ENCODE measurements at regions not wholly inside any gene's neighbourhood (a gene's known extent, or its start where the extent isn't known, plus 50 kb on each side); places are given as distances from the start of the nearest gene placed in this dataset.
A peak's percentile ranks its signal among the peaks of the same experiment; 100 is the strongest.

DNA sequence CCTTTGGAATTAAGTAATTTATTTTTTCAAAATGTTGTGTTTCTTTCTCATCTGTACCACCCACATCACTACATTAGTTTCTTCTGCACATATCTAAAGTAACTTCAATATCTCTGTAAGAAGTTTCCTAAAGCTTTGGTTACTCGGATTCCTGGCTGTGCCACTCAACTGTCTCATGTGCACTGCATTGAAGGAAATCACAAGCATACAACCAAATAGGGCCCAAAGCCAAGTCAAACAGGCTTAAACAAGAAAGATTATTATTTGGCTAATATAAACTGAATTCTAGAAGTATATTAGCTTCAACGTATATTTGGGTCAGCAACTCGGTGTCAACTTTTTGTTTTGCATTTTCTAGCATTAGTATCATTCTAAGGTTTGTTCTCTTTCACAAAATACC lies 1647.6 kb upstream of the SPRY2 start:
- Mint-ChIP-seq H3K36me3 (ENCODE audit: insufficient read depth) (no peaks in the 10 kb centered on the region), H3K27me3 (no peaks in the 10 kb centered on the region), H3K4me1 (no peaks in the 10 kb centered on the region), H3K4me3 (no peak overlapping the region), H3K9me3 (peaks cover 12% of the 10 kb centered on the region), H3K27ac (ENCODE audit: low read depth) (no peak overlapping the region)
- DNase-seq (ENCODE audit: low spot score in 2 of 2) (no peak), ATAC-seq (replicated peaks; ENCODE audit: extremely low read depth, poor library complexity, severe bottlenecking) (no peak)

DNA sequence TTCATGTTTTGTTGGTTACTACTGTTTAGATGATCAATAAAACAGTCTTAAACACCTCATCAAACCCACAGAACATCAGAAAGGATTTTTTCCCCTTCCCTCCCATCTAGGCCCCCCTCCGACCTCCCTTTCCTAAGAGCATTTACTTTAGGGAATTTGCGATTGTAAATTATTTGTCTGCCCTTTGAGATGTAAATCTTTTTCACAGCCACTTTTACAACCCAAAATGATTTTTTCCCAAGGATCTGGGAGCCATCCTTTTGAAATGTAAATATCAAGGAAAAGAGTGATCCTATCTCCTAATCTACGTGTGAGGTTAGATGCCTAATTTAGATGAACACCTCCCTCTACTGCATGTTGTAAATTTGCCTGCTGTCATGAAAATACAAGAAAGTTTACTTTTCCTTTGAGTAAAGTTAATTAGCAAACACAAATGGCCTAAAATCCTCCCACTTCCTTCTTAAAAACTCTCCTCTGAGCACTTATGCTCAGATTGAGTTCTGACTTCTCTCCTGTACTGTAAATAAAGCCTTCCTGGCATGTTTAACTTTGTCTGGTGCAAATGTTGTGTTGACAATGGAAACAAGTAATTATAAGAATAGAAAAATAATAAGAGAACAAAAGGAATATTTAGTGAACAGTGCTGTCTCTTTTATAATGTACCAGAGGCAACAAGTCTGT lies 1646.9 kb upstream of the SPRY2 start:
- Mint-ChIP-seq H3K4me1 (no peaks in the 10 kb centered on the region), H3K27me3 (no peaks in the 10 kb centered on the region), H3K36me3 (ENCODE audit: insufficient read depth) (no peaks in the 10 kb centered on the region), H3K9me3 (peaks cover 12% of the 10 kb centered on the region), H3K27ac (ENCODE audit: low read depth) (no peak overlapping the region), H3K4me3 (no peak overlapping the region)
- no peak for ATAC-seq (replicated peaks; ENCODE audit: extremely low read depth, poor library complexity, severe bottlenecking)
- DNase-seq (ENCODE audit: low spot score in 2 of 2), result no peak

DNA sequence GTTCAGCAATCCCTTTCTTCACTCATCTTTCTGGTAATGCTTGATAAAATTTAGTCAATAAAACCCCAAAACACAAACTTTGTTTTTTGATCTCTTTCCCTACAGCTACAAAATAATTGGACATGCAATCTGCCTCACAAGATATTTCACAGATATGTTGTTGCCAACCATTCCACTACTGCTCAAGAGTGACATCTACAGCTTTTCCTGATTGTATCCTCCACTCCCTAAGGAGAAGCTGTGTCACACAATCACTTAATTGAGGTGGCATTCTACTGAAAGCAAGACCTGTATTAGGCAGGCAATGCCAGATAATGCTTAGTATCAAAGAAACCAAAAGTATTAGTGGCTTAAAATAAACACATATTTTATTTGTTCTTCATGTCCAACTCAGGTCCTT lies 1646.2 kb upstream of the SPRY2 start:
- Mint-ChIP-seq H3K27me3 (no peaks in the 10 kb centered on the region), H3K36me3 (ENCODE audit: insufficient read depth) (no peaks in the 10 kb centered on the region), H3K4me3 (no peak overlapping the region), H3K9me3 (peaks cover 12% of the 10 kb centered on the region), H3K27ac (ENCODE audit: low read depth) (no peak overlapping the region), H3K4me1 (no peaks in the 10 kb centered on the region)
- DNase-seq (ENCODE audit: low spot score in 2 of 2) (no peak), ATAC-seq (replicated peaks; ENCODE audit: extremely low read depth, poor library complexity, severe bottlenecking) (no peak)

DNA sequence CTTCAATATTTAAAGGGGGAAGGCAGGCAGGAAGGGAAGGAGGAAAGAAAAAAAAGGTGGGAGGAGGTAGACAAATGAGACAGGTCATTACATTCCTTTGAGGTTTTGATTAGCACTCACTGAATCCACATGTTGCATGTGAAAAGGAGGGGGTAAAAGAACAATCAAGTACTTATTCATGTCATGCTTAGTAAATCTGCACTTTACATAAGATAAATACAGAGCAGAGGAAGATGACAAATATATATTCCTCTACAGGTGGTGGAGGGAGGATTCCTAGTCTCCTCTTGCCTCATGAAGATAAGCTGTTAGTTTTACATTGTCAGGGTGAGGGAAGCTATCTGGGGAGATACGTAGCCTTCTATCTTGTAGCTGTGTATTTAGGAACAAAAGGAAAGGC lies 1645.4 kb upstream of the SPRY2 start:
- DNase-seq (ENCODE audit: low spot score in 2 of 2) (no peak), ATAC-seq (replicated peaks; ENCODE audit: extremely low read depth, poor library complexity, severe bottlenecking) (no peak)
- Mint-ChIP-seq H3K9me3 (peaks cover 17% of the 10 kb centered on the region), H3K36me3 (ENCODE audit: insufficient read depth) (no peaks in the 10 kb centered on the region), H3K27ac (ENCODE audit: low read depth) (no peak overlapping the region), H3K4me1 (no peaks in the 10 kb centered on the region), H3K27me3 (no peaks in the 10 kb centered on the region), H3K4me3 (no peak overlapping the region)

DNA sequence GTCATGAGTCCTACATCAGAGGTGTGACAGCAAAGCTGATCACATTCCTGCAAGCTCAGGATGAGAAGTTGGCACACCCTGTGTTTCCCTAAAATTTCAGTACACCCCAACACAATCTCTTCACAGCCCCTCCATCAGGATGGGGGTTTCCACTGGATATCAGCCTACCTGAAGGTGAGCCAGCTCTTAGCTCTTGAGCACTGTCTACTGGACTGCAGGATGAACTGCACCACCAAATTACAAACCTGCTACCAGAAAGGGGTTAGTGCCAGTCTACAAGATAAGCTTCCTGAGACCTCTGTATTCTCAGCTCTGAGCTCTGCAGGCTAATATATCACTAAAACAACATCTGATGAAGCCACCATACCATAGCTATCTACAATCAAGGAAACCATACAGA lies 1616.2 kb upstream of the SPRY2 start:
- DNase-seq (ENCODE audit: low spot score in 2 of 2) (no peak), ATAC-seq (replicated peaks; ENCODE audit: extremely low read depth, poor library complexity, severe bottlenecking) (no peak)
- no peak overlapping the region for H3K4me3 Mint-ChIP-seq
- H3K9me3 Mint-ChIP-seq, result peaks cover 23% of the 10 kb centered on the region
- no peaks in the 10 kb centered on the region for H3K4me1 Mint-ChIP-seq
- no peaks in the 10 kb centered on the region for H3K36me3 Mint-ChIP-seq (ENCODE audit: insufficient read depth)
- no peak overlapping the region for H3K27ac Mint-ChIP-seq (ENCODE audit: low read depth)
- no peaks in the 10 kb centered on the region for H3K27me3 Mint-ChIP-seq

DNA sequence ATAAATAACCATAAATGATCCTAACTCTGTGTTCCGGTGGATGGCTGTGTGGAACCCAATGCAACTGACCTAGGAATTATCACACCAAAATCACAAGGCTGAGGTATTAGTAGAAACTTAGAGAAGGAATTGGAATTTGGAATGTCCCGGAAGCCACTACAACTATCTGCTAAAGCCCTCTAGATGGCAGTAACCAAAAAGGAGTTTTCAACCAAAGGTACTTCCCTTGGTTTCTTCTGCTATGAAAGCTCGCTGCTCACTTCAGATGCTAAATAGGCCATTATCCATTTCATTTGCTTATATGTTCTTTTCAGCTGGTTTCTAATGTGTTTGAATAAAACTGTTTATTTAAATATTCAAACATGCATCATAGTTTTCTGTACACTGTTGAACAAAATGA lies 1589.1 kb upstream of the SPRY2 start:
- Mint-ChIP-seq H3K27ac (ENCODE audit: low read depth) (no peak overlapping the region), H3K36me3 (ENCODE audit: insufficient read depth) (peaks cover 2% of the 10 kb centered on the region), H3K9me3 (peaks cover 24% of the 10 kb centered on the region), H3K4me3 (no peak overlapping the region), H3K4me1 (no peaks in the 10 kb centered on the region), H3K27me3 (no peaks in the 10 kb centered on the region)
- ATAC-seq (replicated peaks; ENCODE audit: extremely low read depth, poor library complexity, severe bottlenecking), result no peak
- no peak for DNase-seq (ENCODE audit: low spot score in 2 of 2)

DNA sequence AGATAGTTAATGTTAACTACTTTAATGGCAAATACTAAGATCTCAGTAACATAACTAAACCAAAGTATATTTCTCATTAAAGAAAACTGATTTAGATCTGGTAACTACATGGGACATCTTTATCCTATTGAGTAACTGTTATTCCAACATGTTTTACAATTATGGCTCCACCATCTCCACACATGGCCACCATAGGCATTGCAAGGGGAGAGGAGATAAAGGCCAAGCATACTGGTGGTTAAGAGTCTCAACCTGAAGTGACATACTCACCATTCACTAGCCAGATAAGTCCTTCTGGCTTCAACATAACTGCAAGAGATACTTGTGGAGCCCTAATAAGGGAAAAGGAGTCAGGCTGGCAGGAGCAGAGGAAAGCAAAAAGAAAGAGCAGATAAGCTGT lies 1586.4 kb upstream of the SPRY2 start:
- no peak for DNase-seq (ENCODE audit: low spot score in 2 of 2)
- no peaks in the 10 kb centered on the region for H3K4me1 Mint-ChIP-seq
- peaks cover 11% of the 10 kb centered on the region for H3K9me3 Mint-ChIP-seq
- no peak overlapping the region for H3K4me3 Mint-ChIP-seq
- H3K27ac Mint-ChIP-seq (ENCODE audit: low read depth), result no peak overlapping the region
- no peak for ATAC-seq (replicated peaks; ENCODE audit: extremely low read depth, poor library complexity, severe bottlenecking)
- no peaks in the 10 kb centered on the region for H3K27me3 Mint-ChIP-seq
- H3K36me3 Mint-ChIP-seq (ENCODE audit: insufficient read depth), result peaks cover 2% of the 10 kb centered on the region

DNA sequence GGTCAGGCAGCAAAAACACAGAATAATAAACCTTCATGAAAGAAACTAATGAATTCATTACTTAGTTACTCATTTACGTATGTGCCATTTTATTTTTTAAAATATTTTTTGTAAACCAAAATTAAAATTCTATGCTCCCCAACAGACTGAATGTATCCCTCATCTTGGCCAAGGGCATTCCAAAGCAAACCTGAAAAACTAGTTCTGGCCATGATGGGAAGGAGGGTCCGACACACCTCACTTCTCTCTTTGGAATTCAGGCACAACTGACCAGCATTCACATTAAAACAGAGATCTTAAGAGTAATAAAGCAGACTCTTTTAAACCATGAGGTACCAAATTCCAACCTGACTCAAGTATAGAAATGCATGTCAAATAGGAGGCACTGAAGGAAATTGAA lies 1576.9 kb upstream of the SPRY2 start:
- Mint-ChIP-seq H3K27ac (ENCODE audit: low read depth) (no peak overlapping the region), H3K36me3 (ENCODE audit: insufficient read depth) (peaks cover 3% of the 10 kb centered on the region), H3K9me3 (peaks cover 11% of the 10 kb centered on the region), H3K4me1 (no peaks in the 10 kb centered on the region), H3K27me3 (no peaks in the 10 kb centered on the region), H3K4me3 (no peak overlapping the region)
- ATAC-seq (replicated peaks; ENCODE audit: extremely low read depth, poor library complexity, severe bottlenecking) (no peak), DNase-seq (ENCODE audit: low spot score in 2 of 2) (no peak)

DNA sequence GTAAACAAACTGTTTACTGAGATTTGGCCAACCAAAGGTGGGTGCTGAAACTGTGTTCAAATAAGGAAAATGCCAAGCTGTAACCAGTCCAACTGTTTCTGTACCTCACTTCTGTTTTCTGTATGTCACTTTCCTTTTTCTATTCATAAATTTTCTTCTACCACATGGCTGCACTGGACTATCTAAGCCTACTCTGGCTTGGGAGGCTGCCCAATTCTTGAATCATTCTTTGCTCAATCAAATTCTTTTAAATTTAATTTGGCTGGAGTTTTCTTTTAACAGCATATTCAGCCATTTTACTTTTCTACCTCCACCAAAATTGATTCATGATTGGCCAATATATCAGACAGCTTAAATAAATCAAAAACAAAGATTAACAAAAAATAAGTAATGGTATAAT lies 1575.5 kb upstream of the SPRY2 start:
- Mint-ChIP-seq H3K9me3 (peaks cover 12% of the 10 kb centered on the region), H3K27me3 (no peaks in the 10 kb centered on the region), H3K4me3 (no peak overlapping the region), H3K36me3 (ENCODE audit: insufficient read depth) (peaks cover 3% of the 10 kb centered on the region), H3K4me1 (no peaks in the 10 kb centered on the region), H3K27ac (ENCODE audit: low read depth) (peak overlapping the region; percentile 46)
- no peak for DNase-seq (ENCODE audit: low spot score in 2 of 2)
- no peak for ATAC-seq (replicated peaks; ENCODE audit: extremely low read depth, poor library complexity, severe bottlenecking)

DNA sequence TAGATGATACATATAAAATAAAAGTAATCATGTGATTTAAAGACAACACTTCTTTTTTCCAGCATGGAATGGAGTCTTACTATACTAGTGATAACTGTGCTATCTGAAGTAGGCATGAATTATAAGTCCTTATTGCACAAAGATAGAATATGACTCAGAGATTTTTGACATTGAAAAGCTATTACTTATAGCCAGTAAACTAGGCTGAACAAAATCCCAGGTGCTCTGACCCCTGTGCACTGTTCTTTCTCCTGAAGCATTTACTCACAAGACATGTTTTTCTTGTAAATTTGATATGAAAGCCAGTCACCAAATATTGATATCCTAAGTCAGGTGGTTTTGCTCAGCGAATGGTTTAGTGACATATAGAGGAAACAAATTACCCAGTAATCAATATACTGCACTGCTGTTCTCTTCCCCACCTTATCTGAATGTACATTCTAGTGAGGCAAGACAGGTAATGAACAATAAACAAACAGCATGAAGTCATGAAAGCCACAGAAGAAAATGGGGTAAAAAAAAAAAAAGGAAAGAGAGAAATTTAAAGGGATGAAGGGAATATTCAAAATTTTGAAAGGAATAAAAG lies 1567.0 kb upstream of the SPRY2 start:
- Mint-ChIP-seq H3K9me3 (peaks cover 12% of the 10 kb centered on the region), H3K27ac (ENCODE audit: low read depth) (no peak overlapping the region), H3K4me1 (no peaks in the 10 kb centered on the region), H3K36me3 (ENCODE audit: insufficient read depth) (no peaks in the 10 kb centered on the region), H3K4me3 (no peak overlapping the region), H3K27me3 (no peaks in the 10 kb centered on the region)
- DNase-seq (ENCODE audit: low spot score in 2 of 2), result no peak
- ATAC-seq (replicated peaks; ENCODE audit: extremely low read depth, poor library complexity, severe bottlenecking), result no peak

DNA sequence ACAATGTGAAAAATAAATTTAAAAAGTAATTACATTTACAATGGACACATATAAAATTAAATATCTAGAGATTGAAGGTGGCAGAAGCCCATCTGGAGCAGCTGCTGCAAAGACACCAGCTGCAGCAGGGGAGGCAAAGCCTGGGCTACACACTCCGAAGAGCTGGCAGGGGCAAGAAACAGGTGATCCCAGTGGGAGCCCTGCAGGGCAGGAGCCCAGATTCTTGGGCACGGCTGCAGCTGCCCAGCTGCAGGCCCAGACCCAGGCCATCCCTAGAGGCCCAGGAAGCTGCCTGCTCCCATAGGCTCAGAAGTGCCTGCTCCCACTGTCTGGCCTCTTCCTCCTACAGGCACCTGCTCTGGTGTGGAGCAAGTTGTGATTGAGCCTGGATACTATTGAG lies 1547.9 kb upstream of the SPRY2 start:
- Mint-ChIP-seq H3K4me1 (no peaks in the 10 kb centered on the region), H3K36me3 (ENCODE audit: insufficient read depth) (no peaks in the 10 kb centered on the region), H3K27me3 (no peaks in the 10 kb centered on the region), H3K27ac (ENCODE audit: low read depth) (no peak overlapping the region), H3K4me3 (no peak overlapping the region), H3K9me3 (peaks cover 22% of the 10 kb centered on the region)
- DNase-seq (ENCODE audit: low spot score in 2 of 2) (no peak), ATAC-seq (replicated peaks; ENCODE audit: extremely low read depth, poor library complexity, severe bottlenecking) (no peak)

DNA sequence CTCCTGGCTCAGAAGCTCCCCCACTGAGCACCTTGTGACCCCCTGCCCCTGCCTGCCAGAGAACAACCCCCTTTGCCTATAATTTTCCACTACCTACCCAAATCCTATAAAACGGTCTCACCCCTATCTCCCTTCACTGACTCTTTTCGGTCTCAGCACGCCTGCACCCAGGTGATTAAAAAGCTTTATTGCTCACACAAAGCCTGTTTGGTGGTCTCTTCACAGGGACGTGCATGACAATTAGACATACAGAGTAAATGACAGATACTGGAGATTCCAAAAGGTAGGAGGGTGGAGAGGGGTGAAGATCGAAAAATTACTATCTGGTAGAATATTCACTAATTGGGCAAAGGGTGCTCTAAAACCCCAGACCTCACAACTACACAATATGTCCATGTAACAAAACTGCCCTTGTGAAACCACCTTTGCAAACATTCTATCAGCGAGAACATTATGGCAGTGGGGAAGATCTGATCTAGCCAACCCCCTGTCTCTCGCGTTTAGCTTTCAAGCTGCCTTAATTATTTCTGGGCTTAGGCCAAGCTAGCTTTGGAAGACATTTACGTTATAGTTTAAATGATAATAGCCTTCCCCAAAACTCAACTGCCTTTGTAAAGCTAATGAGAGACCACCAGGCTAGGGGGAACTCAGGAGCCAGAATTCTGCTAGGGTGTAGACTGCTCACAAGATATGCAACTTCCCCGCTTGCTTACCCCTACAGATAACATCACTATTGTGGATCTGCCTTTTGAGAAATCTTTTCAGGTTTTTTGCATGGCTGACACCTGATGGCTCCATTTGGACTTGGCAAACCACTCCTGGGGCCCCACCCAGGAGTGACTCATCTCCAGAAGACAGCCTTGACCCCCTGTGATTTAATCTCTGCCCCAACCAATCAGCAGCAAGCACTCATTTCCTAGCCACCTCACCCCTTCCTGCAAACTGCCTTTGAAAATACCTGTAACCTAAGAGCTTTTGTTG lies 1534.0 kb upstream of the SPRY2 start:
- Mint-ChIP-seq H3K36me3 (ENCODE audit: insufficient read depth) (no peaks in the 10 kb centered on the region), H3K27ac (ENCODE audit: low read depth) (no peak overlapping the region), H3K4me1 (no peaks in the 10 kb centered on the region), H3K9me3 (peaks cover 25% of the 10 kb centered on the region), H3K27me3 (no peaks in the 10 kb centered on the region), H3K4me3 (no peak overlapping the region)
- ATAC-seq (replicated peaks; ENCODE audit: extremely low read depth, poor library complexity, severe bottlenecking) (no peak), DNase-seq (ENCODE audit: low spot score in 2 of 2) (no peak)

DNA sequence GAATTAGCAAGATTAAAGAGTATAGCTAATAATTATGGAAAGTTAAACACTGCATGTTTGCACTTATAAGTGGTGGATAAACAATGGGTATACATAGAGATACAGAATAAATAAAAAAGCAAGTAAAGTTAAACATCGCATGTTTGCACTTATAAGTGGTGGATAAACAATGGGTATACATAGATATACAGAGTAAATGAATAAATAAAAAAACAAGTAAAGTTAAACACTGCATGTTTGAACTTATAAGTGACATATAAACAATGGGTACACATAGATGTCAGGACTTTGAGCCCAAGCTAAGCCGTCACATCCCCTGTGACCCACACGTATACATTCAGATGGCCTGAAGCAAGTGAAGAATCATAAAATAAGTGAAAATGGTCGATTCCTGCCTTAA lies 1533.3 kb upstream of the SPRY2 start:
- DNase-seq (ENCODE audit: low spot score in 2 of 2) (no peak), ATAC-seq (replicated peaks; ENCODE audit: extremely low read depth, poor library complexity, severe bottlenecking) (no peak)
- no peak overlapping the region for H3K4me3 Mint-ChIP-seq
- no peak overlapping the region for H3K27ac Mint-ChIP-seq (ENCODE audit: low read depth)
- no peaks in the 10 kb centered on the region for H3K4me1 Mint-ChIP-seq
- no peaks in the 10 kb centered on the region for H3K27me3 Mint-ChIP-seq
- H3K36me3 Mint-ChIP-seq (ENCODE audit: insufficient read depth), result no peaks in the 10 kb centered on the region
- peaks cover 29% of the 10 kb centered on the region for H3K9me3 Mint-ChIP-seq
